OCI-LY7 (cell line): ENCODE measurements at regions not wholly inside any gene's neighbourhood (a gene's known extent, or its start where the extent isn't known, plus 50 kb on each side); places are given as distances from the start of the nearest gene placed in this dataset.

Experiments
- BruUV-seq: library from RNA; stranded (reverse); fragments of 400-500 nt; replicated peaks from 2 replicates; lab custom pipeline; 2021; lab: Mats Ljungman, UMichigan
- CTCF ChIA-PET: fragments of 300-600 bp; sonication (Branson Sonifier 250); formaldehyde crosslinking; loops from one replicate; lab custom pipeline; 2022; ENCODE audit warnings: antibody characterized with exemption; ENCODE audit not compliant: unreplicated experiment; lab: Charles Lee
- POLR2A ChIA-PET: fragments of 300-600 bp; sonication (Branson Sonifier 250); formaldehyde crosslinking; loops from one replicate; lab custom pipeline; 2022; ENCODE audit warnings: antibody characterized with exemption; lab: Charles Lee
- DNase-seq: peaks from one replicate; pipeline ENCODE4 v3.0.0-alpha.2; 2015; ENCODE audit warnings: low spot score
- H2AFZ ChIP-seq: fragments of 200-600 bp; sonication (generic), shearing (Covaris generic); 2 replicates; pipeline ENCODE4 v1.6.1; 2014; ENCODE audit warnings: mild to moderate bottlenecking, antibody characterized with exemption, low read length, moderate library complexity
- H3K27ac ChIP-seq: fragments of 200-600 bp; sonication (generic); 2 replicates; pipeline ENCODE4 v1.5.1; 2014; ENCODE audit warnings: mixed run types, low read depth, mild to moderate bottlenecking, moderate library complexity, low read length, inconsistent platforms; ENCODE audit not compliant: poor library complexity, severe bottlenecking
- H3K36me3 ChIP-seq: fragments of 200-600 bp; sonication (generic); 2 replicates; pipeline ENCODE4 v1.6.1; 2014; ENCODE audit warnings: mild to moderate bottlenecking, antibody characterized with exemption, low read length, moderate library complexity, mixed read lengths; ENCODE audit not compliant: insufficient read depth
- H3K4me1 ChIP-seq: fragments of 200-600 bp; sonication (generic); 2 replicates; pipeline ENCODE4 v1.5.1; 2014; ENCODE audit warnings: mild to moderate bottlenecking, low read length; ENCODE audit not compliant: insufficient read depth, poor library complexity, severe bottlenecking
- H3K4me2 ChIP-seq: fragments of 200-600 bp; sonication (generic); 2 replicates; pipeline ENCODE4 v1.6.1; 2014; ENCODE audit warnings: mild to moderate bottlenecking, low read length
- H3K4me3 ChIP-seq: fragments of 200-600 bp; sonication (generic); 2 replicates; pipeline ENCODE4 v1.5.1; 2014; ENCODE audit warnings: mild to moderate bottlenecking, low read depth, low read length; ENCODE audit not compliant: poor library complexity, severe bottlenecking
- H3K79me2 ChIP-seq: fragments of 200-600 bp; sonication (generic); 2 replicates; pipeline ENCODE4 v1.6.1; 2016; ENCODE audit warnings: low read depth, mild to moderate bottlenecking, low read length, moderate library complexity, mixed read lengths; ENCODE audit not compliant: insufficient read depth
- H3K9me2 ChIP-seq: fragments of 200-600 bp; sonication (generic); 2 replicates; pipeline ENCODE4 v1.6.1; 2016; ENCODE audit warnings: mild to moderate bottlenecking, low read length, mixed read lengths; ENCODE audit not compliant: insufficient read depth
- H3K9me3 ChIP-seq: fragments of 200-600 bp; sonication (generic); 2 replicates; pipeline ENCODE4 v1.6.1; 2014; ENCODE audit warnings: mild to moderate bottlenecking, mixed run types, low read length, mixed read lengths
- H4K20me1 ChIP-seq: fragments of 200-600 bp; sonication (generic); 2 replicates; pipeline ENCODE4 v1.6.1; 2014; ENCODE audit warnings: mild to moderate bottlenecking, antibody characterized with exemption, low read length, moderate library complexity, mixed read lengths; ENCODE audit not compliant: insufficient read depth
- CTCF ChIP-seq: fragments of 200-600 bp; sonication (generic); conservative IDR thresholded peaks from 2 replicates; pipeline ENCODE4 v1.5.1; 2014; ENCODE audit warnings: mild to moderate bottlenecking, antibody characterized with exemption, low read length, moderate library complexity, mixed read lengths
- EZH2phosphoT487 ChIP-seq: fragments of 200-600 bp; sonication (generic); IDR thresholded peaks from 2 replicates; pipeline ENCODE4 v1.6.1; 2018; ENCODE audit warnings: low read depth, borderline replicate concordance, mild to moderate bottlenecking, mixed run types, antibody characterized with exemption, low read length, moderate library complexity, mixed read lengths
- intact Hi-C: fragments of 100-400 bp; cut with micrococcal nuclease; formaldehyde crosslinking; loops from one replicate; pipeline ENCODE4 v1.10.0; 2022; ENCODE audit not compliant: unreplicated experiment

GRCh38 chr12:116425256-116426193, 133.7 kb upstream of the MAP1LC3B2 start:
- POLR2A ChIA-PET: no interaction called here
- no peaks in the 10 kb centered on the region for H4K20me1 ChIP-seq
- TF ChIP-seq CTCF (no peak), EZH2phosphoT487 (no peak)
- no TSS peak for BruUV-seq
- no peak overlapping the region for H3K27ac ChIP-seq
- H3K9me3 ChIP-seq: peaks cover 7% of the 10 kb centered on the region; the same call in 1 of the 2 replicates
- no peak for DNase-seq
- H3K4me3 ChIP-seq: no peak overlapping the region
- H3K36me3 ChIP-seq: no peaks in the 10 kb centered on the region
- CTCF ChIA-PET: no interaction called here
- H3K4me2 ChIP-seq: no peak overlapping the region
- H3K79me2 ChIP-seq: no peaks in the 10 kb centered on the region
- no peaks in the 10 kb centered on the region for H3K9me2 ChIP-seq
- intact Hi-C loops: no loop called here
- no peak overlapping the region for H2AFZ ChIP-seq
- no peaks in the 10 kb centered on the region for H3K4me1 ChIP-seq

- no peak for DNase-seq
- POLR2A ChIA-PET: no interaction called here
- Histone ChIP-seq H3K9me2 (no peaks in the 10 kb centered on the region), H3K4me2 (no peak overlapping the region), H3K9me3 (peaks cover 6% of the 10 kb centered on the region; the same call in 1 of the 2 replicates), H3K4me1 (no peaks in the 10 kb centered on the region), H4K20me1 (no peaks in the 10 kb centered on the region), H3K79me2 (no peaks in the 10 kb centered on the region), H3K36me3 (no peaks in the 10 kb centered on the region), H2AFZ (no peak overlapping the region), H3K4me3 (no peak overlapping the region), H3K27ac (no peak overlapping the region)
- CTCF ChIA-PET: no interaction called here
- TF ChIP-seq CTCF (no peak), EZH2phosphoT487 (no peak)
- no TSS peak for BruUV-seq
- intact Hi-C loops: no loop called here
These were observed 132.6 kb upstream of the MAP1LC3B2 start for GRCh38 chr12:116426391-116427136.
